ENCODE measurements at regions not wholly inside any gene's neighbourhood (a gene's known extent, or its start where the extent isn't known, plus 50 kb on each side); places are given as distances from the start of the nearest gene placed in this dataset.

GRCh38 chr4:61094854-61095598 lies 105.1 kb upstream of the ADGRL3 start:
- TF ChIP-seq POLR2A (IDR thresholded peaks at IDR 0.05; ENCODE audit: low read depth), result no peak
- TF ChIP-seq CTCF (IDR thresholded peaks at IDR 0.05), result no peak
